ENCODE measurements at regions not wholly inside any gene's neighbourhood (a gene's known extent, or its start where the extent isn't known, plus 50 kb on each side); places are given as distances from the start of the nearest gene placed in this dataset.

- no peaks in the 10 kb centered on the region for H4K20me1 ChIP-seq (ENCODE audit: insufficient read depth, low read length)
- no peak overlapping the region for H2BK15ac ChIP-seq (ENCODE audit: low read depth, low read length)
- H2BK120ac ChIP-seq (ENCODE audit: low read depth, low read length), result no peak overlapping the region
- H2AK9ac ChIP-seq (replicated peaks; ENCODE audit: low read depth, low read length, poor library complexity), result no peak overlapping the region
- ATAC-seq (ENCODE audit: low read depth) (no peak), DNase-seq (no peak)
- CTCF ChIA-PET, result no interaction called here
- H4K5ac ChIP-seq (ENCODE audit: low read depth, low read length), result no peak overlapping the region
- TF ChIP-seq USF2 (IDR thresholded peaks at IDR 0.05; ENCODE audit: low read depth, low read length) (no peak), SMC3 (IDR thresholded peaks at IDR 0.05; ENCODE audit: low read depth, low read length) (no peak), ELK1 (IDR thresholded peaks at IDR 0.05; ENCODE audit: borderline replicate concordance, low read depth, low read length) (no peak), CTCF (conservative IDR thresholded peaks at IDR 0.05; ENCODE audit: low read depth, low read length) (no peak), POLR2A (IDR thresholded peaks at IDR 0.05; ENCODE audit: low read depth, low read length) (no peak), CEBPB (IDR thresholded peaks at IDR 0.05; ENCODE audit: low read depth, low read length) (no peak), CHD1 (IDR thresholded peaks at IDR 0.05; ENCODE audit: low read depth, low read length) (no peak), BHLHE40 (IDR thresholded peaks at IDR 0.05; ENCODE audit: low read depth, low read length) (no peak), FOS (IDR thresholded peaks at IDR 0.05; ENCODE audit: low read depth, low read length) (no peak), RAD21 (IDR thresholded peaks at IDR 0.05; ENCODE audit: low read length) (no peak), NFE2L2 (IDR thresholded peaks at IDR 0.05; ENCODE audit: low read depth, low read length) (no peak), MAFK (IDR thresholded peaks at IDR 0.05; ENCODE audit: low read depth, low read length) (no peak), RCOR1 (IDR thresholded peaks at IDR 0.05; ENCODE audit: insufficient replicate concordance, low read length) (no peak), RFX5 (IDR thresholded peaks at IDR 0.05; ENCODE audit: low read depth, low read length) (no peak), MAZ (IDR thresholded peaks at IDR 0.05; ENCODE audit: borderline replicate concordance, low read depth, low read length) (no peak)
- H4K8ac ChIP-seq (ENCODE audit: low read depth in 2 of 2, low read length in 2 of 2), result no peak overlapping the region
- no peak overlapping the region for H3K56ac ChIP-seq (ENCODE audit: extremely low read depth, insufficient read depth, low read length)
- no peak overlapping the region for H3K4me2 ChIP-seq (ENCODE audit: low read depth, low read length)
- no peak overlapping the region for H2BK5ac ChIP-seq (ENCODE audit: low read depth, low read length, poor library complexity, severe bottlenecking)
- in situ Hi-C loops (cut with MboI; ENCODE audit: low sequenced_read_pairs), result no loop called here
- dilution Hi-C loops (cut with HindIII; ENCODE audit: low sequenced_read_pairs, unreplicated experiment), result no loop called here
- no peaks in the 10 kb centered on the region for H3K36me3 ChIP-seq (ENCODE audit: control insufficient read depth, insufficient read depth, low read length)
- H2BK20ac ChIP-seq (ENCODE audit: low read depth, low read length), result no peak overlapping the region
- H3K9ac ChIP-seq (ENCODE audit: low read depth, low read length), result no peak overlapping the region
- no peak overlapping the region for H3K4me3 ChIP-seq (ENCODE audit: insufficient read depth, low read depth, low read length)
- no peak overlapping the region for H2AFZ ChIP-seq (replicated peaks; ENCODE audit: low read length, poor library complexity)
- H3K9me3 ChIP-seq (ENCODE audit: control insufficient read depth, insufficient read depth, low read length), result no peaks in the 10 kb centered on the region
- BruUV-seq (replicated peaks), result no TSS peak
- H3K4ac ChIP-seq (ENCODE audit: low read depth, low read length), result no peak overlapping the region
- no peaks in the 10 kb centered on the region for H3K4me1 ChIP-seq (ENCODE audit: control insufficient read depth, insufficient read depth, low read length)
- H3K18ac ChIP-seq (ENCODE audit: low read depth, low read length), result no peak overlapping the region
- no CpG with 5 or more reads among the region's 1 CpG for WGBS, 2 experiments (ENCODE audit: extremely low coverage in 2 of 2, insufficient read length in 1 of 2)
- H3K14ac ChIP-seq (replicated peaks; ENCODE audit: low read depth, low read length), result no peak overlapping the region
- H2AK5ac ChIP-seq (ENCODE audit: low read depth, low read length), result no peak overlapping the region
- no peak overlapping the region for H3K27ac ChIP-seq (ENCODE audit: insufficient read depth, low read length)
- H3K23ac ChIP-seq (ENCODE audit: low read depth, low read length), result no peak overlapping the region
- H4K91ac ChIP-seq (ENCODE audit: insufficient read depth, low read depth, low read length), result no peak overlapping the region
- H3K79me1 ChIP-seq (ENCODE audit: low read depth in 1 of 2, low read length in 2 of 2), result no peaks in the 10 kb centered on the region
- H3K9me1 ChIP-seq (ENCODE audit: insufficient read depth, low read length), result no peaks in the 10 kb centered on the region
- H3K27me3 ChIP-seq (ENCODE audit: control insufficient read depth, insufficient read depth, low read length), result peaks cover 22% of the 10 kb centered on the region
- POLR2A ChIA-PET (ENCODE audit: unreplicated experiment), result no interaction called here
- intact Hi-C loops (cut with micrococcal nuclease), result no loop called here
Measured at GRCh38 chr12:47574252-47575021, 131.4 kb downstream of the RPAP3 start.
